DOHH2 (cell line): ENCODE measurements at regions not wholly inside any gene's neighbourhood (a gene's known extent, or its start where the extent isn't known, plus 50 kb on each side); places are given as distances from the start of the nearest gene placed in this dataset.

Experiments
- H3F3A ChIP-seq: fragments of 200-600 bp; sonication (generic), shearing (Covaris generic); 2 replicates; pipeline ENCODE4 v1.6.0; 2016; ENCODE audit warnings: antibody characterized with exemption, mild to moderate bottlenecking; ENCODE audit not compliant: control insufficient read depth, insufficient read depth
- H3K27ac ChIP-seq: fragments of 200-600 bp; sonication (generic); 2 replicates; pipeline ENCODE4 v1.5.1; 2014; ENCODE audit warnings: low read depth, mild to moderate bottlenecking, low read length, moderate library complexity
- H3K27me3 ChIP-seq: fragments of 200-600 bp; sonication (generic); 2 replicates; pipeline ENCODE4 v1.6.1; 2014; ENCODE audit warnings: mild to moderate bottlenecking, low read length, mixed read lengths; ENCODE audit not compliant: control insufficient read depth
- H3K36me3 ChIP-seq: fragments of 200-600 bp; sonication (generic); 2 replicates; pipeline ENCODE4 v1.6.1; 2014; ENCODE audit warnings: mild to moderate bottlenecking, low read length, moderate library complexity, mixed read lengths; ENCODE audit not compliant: control insufficient read depth
- H3K4me1 ChIP-seq: fragments of 200-600 bp; sonication (generic); 2 replicates; pipeline ENCODE4 v1.6.1; 2014; ENCODE audit warnings: mild to moderate bottlenecking, low read length, mixed read lengths; ENCODE audit not compliant: control insufficient read depth
- H3K4me2 ChIP-seq: fragments of 200-600 bp; sonication (generic); 2 replicates; pipeline ENCODE4 v1.6.0; 2014; ENCODE audit warnings: mild to moderate bottlenecking, low read length, moderate library complexity
- H3K4me3 ChIP-seq: fragments of 200-600 bp; sonication (generic); 2 replicates; pipeline ENCODE4 v1.5.1; 2014; ENCODE audit warnings: mild to moderate bottlenecking, low read length, mixed read lengths
- H3K79me2 ChIP-seq: fragments of 200-600 bp; sonication (generic); 2 replicates; pipeline ENCODE4 v1.6.1; 2014; ENCODE audit warnings: mild to moderate bottlenecking, low read length, mixed read lengths; ENCODE audit not compliant: control insufficient read depth
- H3K9me2 ChIP-seq: fragments of 200-600 bp; sonication (generic); replicated peaks from 2 replicates; pipeline ENCODE4 v1.6.1; 2014; ENCODE audit warnings: mild to moderate bottlenecking, low read length, mixed read lengths; ENCODE audit not compliant: control insufficient read depth
- H3K9me3 ChIP-seq: fragments of 200-600 bp; sonication (generic); 2 replicates; pipeline ENCODE4 v1.6.1; 2014; ENCODE audit warnings: antibody characterized with exemption, low read length, mixed read lengths; ENCODE audit not compliant: control insufficient read depth, insufficient read depth
- H4K20me1 ChIP-seq: fragments of 200-600 bp; sonication (generic); 2 replicates; pipeline ENCODE4 v1.6.0; 2014; ENCODE audit warnings: low read depth, mild to moderate bottlenecking, antibody characterized with exemption, low read length, moderate library complexity; ENCODE audit not compliant: control insufficient read depth, insufficient read depth
- CTCF ChIP-seq: fragments of 200-600 bp; sonication (generic); IDR thresholded peaks from one replicate; pipeline ENCODE4 v1.5.1; 2014; ENCODE audit warnings: antibody characterized with exemption, mild to moderate bottlenecking, low read depth, low read length; ENCODE audit not compliant: poor library complexity, severe bottlenecking
- EZH2phosphoT487 ChIP-seq: fragments of 200-600 bp; sonication (generic); IDR thresholded peaks from 2 replicates; pipeline ENCODE4 v1.6.1; 2017; ENCODE audit warnings: borderline replicate concordance, mild to moderate bottlenecking, antibody characterized with exemption, low read length, moderate library complexity, mixed read lengths

GRCh38 chr7:18426564-18427226 is 68.9 kb upstream of the HDAC9 start:
- no peaks in the 10 kb centered on the region for H3K79me2 ChIP-seq
- H3K4me3 ChIP-seq: no peak overlapping the region
- H3K4me2 ChIP-seq: no peak overlapping the region
- no peaks in the 10 kb centered on the region for H4K20me1 ChIP-seq
- no peaks in the 10 kb centered on the region for H3K9me2 ChIP-seq
- no peaks in the 10 kb centered on the region for H3K9me3 ChIP-seq
- no peaks in the 10 kb centered on the region for H3K27me3 ChIP-seq
- TF ChIP-seq EZH2phosphoT487 (no peak), CTCF (no peak)
- no peak overlapping the region for H3K27ac ChIP-seq
- peaks cover 4% of the 10 kb centered on the region for H3K4me1 ChIP-seq
- no peaks in the 10 kb centered on the region for H3K36me3 ChIP-seq
- no peaks in the 10 kb centered on the region for H3F3A ChIP-seq

GRCh38 chr7:18429547-18429946 is 66.0 kb upstream of the HDAC9 start:
- no peaks in the 10 kb centered on the region for H3K9me2 ChIP-seq
- no peaks in the 10 kb centered on the region for H3K9me3 ChIP-seq
- H3K4me2 ChIP-seq: no peak overlapping the region
- H3K27me3 ChIP-seq: no peaks in the 10 kb centered on the region
- H3K4me3 ChIP-seq: no peak overlapping the region
- no peaks in the 10 kb centered on the region for H4K20me1 ChIP-seq
- H3K4me1 ChIP-seq: no peaks in the 10 kb centered on the region
- no peaks in the 10 kb centered on the region for H3K79me2 ChIP-seq
- H3F3A ChIP-seq: no peaks in the 10 kb centered on the region
- no peak overlapping the region for H3K27ac ChIP-seq
- H3K36me3 ChIP-seq: no peaks in the 10 kb centered on the region
- no peak for TF ChIP-seq EZH2phosphoT487
- TF ChIP-seq CTCF: no peak

GRCh38 chr7:18430810-18431209 is 64.7 kb upstream of the HDAC9 start:
- H3K9me2 ChIP-seq: no peaks in the 10 kb centered on the region
- no peak overlapping the region for H3K4me3 ChIP-seq
- no peaks in the 10 kb centered on the region for H3F3A ChIP-seq
- no peaks in the 10 kb centered on the region for H3K4me1 ChIP-seq
- no peaks in the 10 kb centered on the region for H3K9me3 ChIP-seq
- H3K27ac ChIP-seq: no peak overlapping the region
- no peaks in the 10 kb centered on the region for H3K27me3 ChIP-seq
- no peaks in the 10 kb centered on the region for H4K20me1 ChIP-seq
- no peak for TF ChIP-seq EZH2phosphoT487
- H3K36me3 ChIP-seq: no peaks in the 10 kb centered on the region
- no peak overlapping the region for H3K4me2 ChIP-seq
- no peaks in the 10 kb centered on the region for H3K79me2 ChIP-seq

GRCh38 chr7:18434171-18434570 is 61.4 kb upstream of the HDAC9 start:
- Histone ChIP-seq H4K20me1 (no peaks in the 10 kb centered on the region), H3K4me1 (no peaks in the 10 kb centered on the region), H3K27ac (no peak overlapping the region), H3F3A (no peaks in the 10 kb centered on the region), H3K4me2 (no peak overlapping the region), H3K9me3 (no peaks in the 10 kb centered on the region), H3K9me2 (no peaks in the 10 kb centered on the region), H3K79me2 (no peaks in the 10 kb centered on the region), H3K4me3 (no peak overlapping the region), H3K36me3 (no peaks in the 10 kb centered on the region), H3K27me3 (no peaks in the 10 kb centered on the region)
- no peak for TF ChIP-seq EZH2phosphoT487
- TF ChIP-seq CTCF: no peak
